Myocyte (in vitro differentiated cells): ENCODE measurements at regions not wholly inside any gene's neighbourhood (a gene's known extent, or its start where the extent isn't known, plus 50 kb on each side); places are given as distances from the start of the nearest gene placed in this dataset.
"Not testable (repeated sequence)": the region's sequence is repeated elsewhere in the genome, so short reads cannot be mapped to it uniquely, and the experiment has no call there.

Experiments used
- DNase-seq: peaks from one replicate; pipeline ENCODE4 v3.0.0-alpha.2; 2012; ENCODE audit warnings: low read depth

- DNase-seq: no peak
Observed at GRCh38 chr19:7400815-7401214, 52.1 kb downstream of the ARHGEF18 start.

DNA sequence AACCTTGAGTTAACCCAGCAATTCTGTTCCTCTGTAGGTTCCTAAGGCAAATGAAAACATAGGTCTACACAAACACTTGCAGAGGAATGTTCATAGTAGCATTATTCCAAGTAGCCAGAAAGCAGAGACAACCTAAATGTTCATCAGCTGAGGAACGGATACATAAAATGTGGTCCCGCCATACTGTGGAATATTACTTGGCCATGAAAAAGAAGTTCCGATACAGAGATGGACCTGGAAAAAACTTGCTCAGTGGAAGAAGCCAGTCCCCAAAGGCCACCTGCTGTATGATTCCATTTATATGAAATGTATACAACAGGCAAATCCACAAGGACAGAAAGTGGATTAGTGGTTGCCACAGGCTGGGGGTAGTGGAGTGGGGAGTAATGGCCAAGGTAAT is 53.0 kb downstream of the ARHGEF18 start:
- no peak for DNase-seq

DNA sequence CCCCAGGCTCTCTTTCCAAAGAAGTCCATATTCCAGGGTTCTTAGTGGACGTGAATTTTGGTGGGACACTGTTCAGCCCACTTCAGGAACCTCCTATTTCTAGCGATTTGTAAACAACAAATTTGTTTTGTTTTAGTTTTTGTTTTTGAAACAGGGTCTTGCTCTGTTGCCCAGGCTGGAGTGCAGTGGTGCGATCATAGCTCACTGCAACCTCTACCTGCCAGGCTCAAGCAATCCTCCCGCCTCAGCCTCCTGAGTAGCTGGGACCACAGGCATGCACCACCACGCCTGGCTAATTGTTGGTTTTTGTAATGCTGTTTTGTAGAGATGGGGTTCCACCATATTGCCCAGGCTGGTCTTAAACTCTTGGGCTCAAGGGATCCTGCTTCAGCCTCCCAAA is 56.7 kb downstream of the ARHGEF18 start:
- not testable (repeated sequence) for DNase-seq

- DNase-seq: peak; percentile 90
Observed at GRCh38 chr19:7408251-7408650, 59.5 kb downstream of the ARHGEF18 start.

GRCh38 chr19:7410946-7411345 is 62.2 kb downstream of the ARHGEF18 start:
- no peak for DNase-seq

GRCh38 chr19:7413629-7414028 is 64.9 kb downstream of the ARHGEF18 start:
- DNase-seq: no peak

GRCh38 chr19:7415163-7415856 is 66.6 kb downstream of the ARHGEF18 start:
- DNase-seq: peak; percentile 74

- no peak for DNase-seq
Observed at GRCh38 chr19:7415857-7416371, 67.2 kb downstream of the ARHGEF18 start.

- peak; percentile 50 for DNase-seq
Observed at GRCh38 chr19:7417671-7418324, 69.1 kb downstream of the ARHGEF18 start.

GRCh38 chr19:7418596-7418995 is 69.9 kb downstream of the ARHGEF18 start:
- DNase-seq: no peak

DNA sequence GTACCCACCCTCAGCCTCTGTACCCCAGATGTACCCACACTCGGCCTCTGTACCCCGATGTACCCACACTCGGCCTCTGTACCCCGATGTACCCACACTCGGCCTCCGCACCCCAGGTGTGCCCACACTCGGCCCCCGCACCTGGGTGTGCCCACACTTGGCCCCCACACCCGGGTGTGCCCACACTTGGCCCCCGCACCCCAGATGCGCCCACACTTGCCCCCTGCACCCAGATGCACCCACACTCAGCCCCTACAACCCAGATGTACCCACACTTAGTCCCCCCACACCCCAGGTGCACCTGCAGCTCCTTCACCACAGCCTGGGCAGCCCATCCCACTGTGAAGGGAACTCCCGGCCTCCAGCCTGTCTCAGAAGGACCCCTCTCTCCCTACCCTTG is 69.7 kb downstream of the PEX11G start:
- no peak for DNase-seq

- DNase-seq: no peak
Observed at GRCh38 chr19:7419777-7420439, 68.9 kb downstream of the PEX11G start.

GRCh38 chr19:7421941-7422744 is 66.7 kb downstream of the PEX11G start:
- DNase-seq: no peak
